ENCODE measurements at regions not wholly inside any gene's neighbourhood (a gene's known extent, or its start where the extent isn't known, plus 50 kb on each side); places are given as distances from the start of the nearest gene placed in this dataset.

GRCh38 chr3:72223628-72224027, 438.7 kb upstream of the PROK2 start:
- H3K27me3 ChIP-seq (replicated peaks in 1 of 4; ENCODE audit: control insufficient read depth in 3 of 4, extremely low read depth in 1 of 4, insufficient read depth in 3 of 4, low read length in 3 of 4) = no peaks in the 10 kb centered on the region
- no peak for FAIRE-seq
- no peak overlapping the region for H3K4ac ChIP-seq (replicated peaks; ENCODE audit: insufficient read length, low read depth, low read length)
- no peaks in the 10 kb centered on the region for H3K36me3 ChIP-seq (ENCODE audit: control insufficient read depth in 2 of 4, insufficient read depth in 4 of 4, low read length in 3 of 4)
- H3K23me2 ChIP-seq (ENCODE audit: low read depth, low read length) = no peaks in the 10 kb centered on the region; the same call in 1 of the 2 replicates
- 100% methylated on average over 2 of the region's 2 CpGs; no CpG with 5 or more reads in 1 of the 2 experiments for WGBS, 2 experiments (ENCODE audit: extremely low coverage in 1 of 2, insufficient coverage in 1 of 2, insufficient read length in 1 of 2, insufficient replicate concordance in 2 of 2, low coverage in 1 of 2, low lambda C conversion rate in 2 of 2, missing lambda C conversion rate in 1 of 2)
- H3K79me2 ChIP-seq (ENCODE audit: control insufficient read depth in 1 of 2, insufficient read depth in 2 of 2, low read length in 2 of 2) = no peaks in the 10 kb centered on the region
- no peak overlapping the region for H4K8ac ChIP-seq (ENCODE audit: extremely low read depth, insufficient read depth, low read length)
- CTCF ChIA-PET (ENCODE audit: partially characterized antibody) = interaction anchor here (1.0 to 2.0 kb wide), 2 partner anchors 9 to 13 kb away, joined by 5 to 6 read pairs; no protein-coding TSS in a partner anchor
- H3K9me3 ChIP-seq (ENCODE audit: insufficient read depth in 2 of 2, low read depth in 1 of 2, low read length in 1 of 2) = peaks cover 4 to 9% of the 10 kb centered on the region in 2 experiments; a peak in 3 of 4 replicates
- H2AK5ac ChIP-seq (ENCODE audit: low read depth, low read length) = no peak overlapping the region
- no peak overlapping the region for H2AFZ ChIP-seq (ENCODE audit: low read length)
- no peaks in the 10 kb centered on the region for H3K4me1 ChIP-seq (replicated peaks in 1 of 4; ENCODE audit: control insufficient read depth in 3 of 4, insufficient read depth in 4 of 4, low read length in 3 of 4)
- no peak overlapping the region for H3K23ac ChIP-seq (ENCODE audit: insufficient read length)
- H3K18ac ChIP-seq (ENCODE audit: extremely low read depth, low read length) = no peak overlapping the region
- no peak overlapping the region for H3K14ac ChIP-seq (ENCODE audit: insufficient read length)
- H3K27ac ChIP-seq (ENCODE audit: low read depth, low read length) = no peak overlapping the region
- no peaks in the 10 kb centered on the region for H3K79me1 ChIP-seq (ENCODE audit: low read depth, low read length)
- H2BK120ac ChIP-seq (replicated peaks; ENCODE audit: low read depth, low read length) = no peak overlapping the region
- POLR2A ChIA-PET (ENCODE audit: partially characterized antibody) = no interaction called here
- H4K5ac ChIP-seq (ENCODE audit: insufficient read length, low read depth, low read length) = no peak overlapping the region
- no peaks in the 10 kb centered on the region for H4K20me1 ChIP-seq (replicated peaks in 1 of 2; ENCODE audit: control insufficient read depth in 1 of 2, insufficient read depth in 2 of 2, low read length in 2 of 2)
- no peak overlapping the region for H3K4me2 ChIP-seq (ENCODE audit: insufficient read depth in 1 of 2, low read depth in 2 of 2, low read length in 2 of 2)
- no peak overlapping the region for H3K56ac ChIP-seq (replicated peaks; ENCODE audit: insufficient read length, low read depth, low read length)
- no peak for DNase-seq (ENCODE audit: low read depth in 1 of 2, low spot score in 2 of 2)
- no peak overlapping the region for H2BK20ac ChIP-seq (ENCODE audit: low read length)
- H2BK15ac ChIP-seq (ENCODE audit: low read length) = no peak overlapping the region
- no peak overlapping the region for H3K4me3 ChIP-seq (ENCODE audit: extremely low read depth in 1 of 4, insufficient read depth in 2 of 4, low read depth in 3 of 4, low read length in 4 of 4)
- H2BK12ac ChIP-seq (ENCODE audit: low read depth, low read length) = no peak overlapping the region
- H3K9ac ChIP-seq (replicated peaks in 1 of 4; ENCODE audit: extremely low read depth in 1 of 4, low read depth in 3 of 4, low read length in 3 of 4) = no peak overlapping the region
- no peak overlapping the region for H2BK5ac ChIP-seq (ENCODE audit: low read depth, low read length)
- TF ChIP-seq E2F6 (IDR thresholded peaks at IDR 0.05) (no peak), YY1 (IDR thresholded peaks at IDR 0.05; ENCODE audit: low read depth, low read length) (no peak), SAP30 (IDR thresholded peaks at IDR 0.05; ENCODE audit: insufficient read depth, insufficient replicate concordance, low read length) (no peak), JUN (IDR thresholded peaks at IDR 0.05; ENCODE audit: low read depth, low read length) (no peak), GABPA (IDR thresholded peaks at IDR 0.05; ENCODE audit: borderline replicate concordance, insufficient read depth, low read length) (no peak), TEAD4 (IDR thresholded peaks at IDR 0.05; ENCODE audit: low read depth, low read length) (no peak)
- H4K91ac ChIP-seq (replicated peaks; ENCODE audit: insufficient read length, low read length) = no peak overlapping the region

Data from H1 (cell line).